ENCODE measurements at regions not wholly inside any gene's neighbourhood (a gene's known extent, or its start where the extent isn't known, plus 50 kb on each side); places are given as distances from the start of the nearest gene placed in this dataset.

- Histone ChIP-seq H3K9me3 (replicated peaks; ENCODE audit: control insufficient read depth, insufficient read depth, low read depth, low read length) (no peaks in the 10 kb centered on the region), H2AFZ (ENCODE audit: low read depth, low read length) (no peak overlapping the region), H3K9me1 (ENCODE audit: control insufficient read depth, insufficient read depth, low read length) (no peaks in the 10 kb centered on the region), H3K4me2 (ENCODE audit: insufficient read depth, low read length) (no peak overlapping the region), H3K79me2 (ENCODE audit: control insufficient read depth, insufficient read depth, low read length) (no peaks in the 10 kb centered on the region), H4K20me1 (replicated peaks; ENCODE audit: control insufficient read depth, insufficient read depth, low read length) (no peaks in the 10 kb centered on the region), H3K4me1 (replicated peaks in 1 of 2; ENCODE audit: control insufficient read depth in 2 of 2, insufficient read depth in 2 of 2, low read length in 2 of 2) (no peaks in the 10 kb centered on the region), H3K36me3 (ENCODE audit: control insufficient read depth, insufficient read depth, low read length) (no peaks in the 10 kb centered on the region), H3K27me3 (ENCODE audit: control insufficient read depth in 2 of 2, insufficient read depth in 2 of 2, low read length in 2 of 2) (no peaks in the 10 kb centered on the region), H3K27ac (ENCODE audit: extremely low read depth, low read depth, low read length) (no peak overlapping the region), H3K4me3 (no peak overlapping the region), H3K9ac (ENCODE audit: insufficient read depth in 1 of 2, low read depth in 2 of 2, low read length in 2 of 2) (no peak overlapping the region)
- 0% methylated on average over 2 of the region's 2 CpGs for WGBS (ENCODE audit: insufficient coverage, low coverage, missing lambda C conversion rate)
- intact Hi-C loops (cut with micrococcal nuclease), result no loop called here
- no peak for DNase-seq (ENCODE audit: extremely low read depth in 1 of 4, low spot score in 3 of 4)
- no peak for FAIRE-seq
- no TSS peak for BruUV-seq (replicated peaks)
- ChIA-PET POLR2A (no interaction called here), CTCF (ENCODE audit: low intra/inter-chr PET ratio) (no interaction called here)
- no peak for ATAC-seq
- in situ Hi-C loops (cut with MboI), result no loop called here
- TF ChIP-seq ZNF583 (CRISPR knock-in tag; IDR thresholded peaks at IDR 0.05) (no peak), RAD51 (IDR thresholded peaks at IDR 0.05; ENCODE audit: borderline replicate concordance, low read depth) (no peak), EWSR1 (IDR thresholded peaks at IDR 0.05; ENCODE audit: borderline replicate concordance, low read depth, partially characterized antibody) (no peak), NCOA6 (IDR thresholded peaks at IDR 0.05) (no peak), NCOR1 (IDR thresholded peaks at IDR 0.05) (no peak), LCOR (CRISPR knock-in tag; IDR thresholded peaks at IDR 0.05) (no peak), MLX (CRISPR knock-in tag; conservative IDR thresholded peaks at IDR 0.05) (no peak), RBFOX2 (IDR thresholded peaks at IDR 0.05; ENCODE audit: low read depth, low read length) (no peak), DMBX1 (CRISPR knock-in tag; IDR thresholded peaks at IDR 0.05; ENCODE audit: borderline replicate concordance) (no peak), RB1 (IDR thresholded peaks at IDR 0.05; ENCODE audit: low read depth) (no peak), ZNF398 (CRISPR knock-in tag; IDR thresholded peaks at IDR 0.05) (no peak), CBX8 (IDR thresholded peaks at IDR 0.05; ENCODE audit: borderline replicate concordance, extremely low read depth, low read depth, low read length, poor library complexity, severe bottlenecking) (no peak), POLR2A (conservative IDR thresholded peaks at IDR 0.05) (no peak)
These were observed 1320.3 kb upstream of the LRRTM1 start for GRCh38 chr2:81624825-81625224.
